ENCODE measurements at regions not wholly inside any gene's neighbourhood (a gene's known extent, or its start where the extent isn't known, plus 50 kb on each side); places are given as distances from the start of the nearest gene placed in this dataset.

DNA sequence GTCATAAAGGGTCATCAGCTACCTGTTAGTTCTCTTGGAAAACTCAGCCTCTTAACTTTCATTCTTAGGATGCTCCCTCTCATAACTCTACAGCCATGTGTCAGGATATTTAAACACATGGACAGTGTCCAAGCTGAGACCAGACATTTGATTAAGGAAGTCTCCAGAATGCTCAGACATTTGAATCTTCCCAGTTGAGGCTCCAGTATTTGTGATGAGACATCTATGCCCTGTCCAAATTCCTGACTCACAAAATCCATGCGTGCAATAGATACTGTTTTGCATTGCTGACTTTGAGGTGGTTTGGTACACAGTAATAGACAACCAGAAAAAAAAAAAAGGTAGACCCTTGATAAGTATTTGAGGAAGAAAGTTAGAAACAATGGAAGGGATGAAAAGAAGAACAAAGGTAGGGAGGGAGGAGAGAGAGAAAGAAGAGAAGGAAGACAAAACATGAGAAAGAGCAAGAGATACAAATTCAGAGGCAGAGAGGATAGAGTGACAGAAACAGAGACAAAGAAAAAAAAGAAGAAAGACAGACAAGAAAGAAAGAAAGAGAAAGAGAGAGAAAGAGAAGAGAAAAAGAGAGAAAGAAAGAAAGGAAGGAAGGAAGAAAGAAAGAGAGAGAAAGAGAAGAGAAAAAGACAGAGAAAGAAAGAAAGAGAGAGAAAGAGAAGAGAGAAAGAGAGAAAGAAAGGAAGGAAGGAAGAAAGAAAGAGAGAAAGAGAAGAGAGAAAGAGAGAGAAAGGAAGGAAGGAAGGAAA is 275.5 kb upstream of the PRMT6 start:
- Histone ChIP-seq H3K4me3 (ENCODE audit: low read depth, low read length) (no peak overlapping the region), H3K27ac (ENCODE audit: low read depth) (no peak overlapping the region), H3K36me3 (ENCODE audit: insufficient read depth) (no peaks in the 10 kb centered on the region), H3K4me1 (ENCODE audit: insufficient read depth) (no peaks in the 10 kb centered on the region)
- no peak for DNase-seq (ENCODE audit: extremely low spot score)
- WGBS = 90% methylated on average over 1 of the region's 1 CpG

DNA sequence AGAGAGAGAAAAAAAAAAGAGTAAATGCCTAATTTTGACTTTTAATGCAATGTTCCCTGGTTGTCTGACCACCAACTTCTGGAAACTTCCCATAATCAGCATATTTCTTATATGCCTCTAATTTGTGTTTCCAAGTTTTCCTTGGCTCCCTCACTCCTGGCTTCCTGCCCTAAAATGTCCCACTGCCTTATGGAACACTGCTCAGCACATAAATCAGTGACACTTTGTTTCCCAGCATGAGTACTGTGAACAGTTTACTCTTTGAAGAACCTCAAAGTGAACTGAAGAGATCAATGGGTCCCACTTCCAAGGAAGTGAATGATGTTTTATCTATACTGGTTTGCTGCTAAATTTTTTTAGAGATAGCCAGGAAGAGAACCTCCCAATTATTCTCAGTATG is 271.3 kb upstream of the PRMT6 start:
- Histone ChIP-seq H3K4me3 (ENCODE audit: low read depth, low read length) (no peak overlapping the region), H3K4me1 (ENCODE audit: insufficient read depth) (no peaks in the 10 kb centered on the region), H3K36me3 (ENCODE audit: insufficient read depth) (no peaks in the 10 kb centered on the region), H3K27ac (ENCODE audit: low read depth) (no peak overlapping the region)
- peak; percentile 6 for DNase-seq (ENCODE audit: extremely low spot score)

DNA sequence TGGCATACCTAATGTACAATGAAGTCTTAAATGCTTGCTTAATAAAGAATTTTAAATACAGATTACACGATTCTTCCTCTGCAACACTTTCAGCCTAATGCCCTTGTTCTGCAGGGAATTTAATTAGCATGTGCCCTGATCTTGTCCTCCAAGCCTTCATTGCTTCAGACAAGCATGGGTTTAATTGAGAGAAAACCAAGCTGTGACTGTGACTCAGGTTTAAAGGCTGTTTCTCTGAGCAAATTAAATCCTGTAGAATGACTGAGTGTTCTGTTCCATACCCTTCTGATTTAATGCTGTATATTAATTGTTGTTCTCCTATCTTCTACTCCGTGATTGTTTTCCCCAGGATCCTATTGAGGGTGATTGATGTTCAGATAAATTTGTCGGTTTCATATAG is 269.0 kb upstream of the PRMT6 start:
- H3K36me3 ChIP-seq (ENCODE audit: insufficient read depth) = no peaks in the 10 kb centered on the region
- no peak overlapping the region for H3K4me3 ChIP-seq (ENCODE audit: low read depth, low read length)
- 70% methylated on average over 3 of the region's 3 CpGs for WGBS
- no peak for DNase-seq (ENCODE audit: extremely low spot score)
- H3K4me1 ChIP-seq (ENCODE audit: insufficient read depth) = no peaks in the 10 kb centered on the region
- no peak overlapping the region for H3K27ac ChIP-seq (ENCODE audit: low read depth)

DNA sequence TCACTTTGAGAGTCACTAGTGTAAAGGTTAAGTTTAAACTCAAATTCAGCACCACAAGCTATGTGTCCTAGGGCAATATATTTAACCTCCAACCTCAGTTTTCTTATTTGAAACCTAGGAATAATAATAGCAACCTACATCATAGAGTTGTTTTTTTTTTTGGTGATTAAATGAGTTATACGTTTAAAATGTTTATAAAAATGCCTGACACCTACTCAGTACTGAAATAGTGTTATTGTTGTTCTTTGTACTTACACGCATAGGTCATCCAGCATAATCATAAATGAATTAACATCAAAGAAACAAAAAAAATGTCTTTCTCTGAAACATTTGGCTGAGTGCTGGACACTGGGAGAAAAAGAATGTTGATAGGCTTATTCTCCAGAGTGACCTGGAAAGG is 266.8 kb upstream of the PRMT6 start:
- DNase-seq (ENCODE audit: extremely low spot score) = no peak
- Histone ChIP-seq H3K4me3 (ENCODE audit: low read depth, low read length) (no peak overlapping the region), H3K36me3 (ENCODE audit: insufficient read depth) (no peaks in the 10 kb centered on the region), H3K27ac (ENCODE audit: low read depth) (no peak overlapping the region), H3K4me1 (ENCODE audit: insufficient read depth) (no peaks in the 10 kb centered on the region)
- WGBS = 69% methylated on average over 2 of the region's 2 CpGs

DNA sequence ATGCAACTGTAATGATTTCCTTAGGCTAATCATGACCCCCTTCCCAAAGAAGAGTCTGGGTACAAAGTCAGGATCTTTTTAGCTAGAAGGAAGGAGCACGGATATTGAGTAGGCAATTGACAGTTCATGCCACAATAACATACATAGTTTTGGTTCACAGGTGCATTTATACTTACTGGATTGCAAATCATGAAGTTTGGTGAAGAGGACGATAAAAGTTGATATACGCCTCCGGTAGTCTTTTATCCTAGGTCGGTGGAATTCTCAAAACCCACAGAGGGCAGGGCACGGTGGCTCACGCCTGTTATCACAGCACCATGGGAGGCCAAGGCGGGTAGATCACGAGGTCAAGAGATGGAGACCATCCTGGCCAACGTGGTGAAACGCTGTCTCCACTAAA is 265.4 kb upstream of the PRMT6 start:
- no peaks in the 10 kb centered on the region for H3K36me3 ChIP-seq (ENCODE audit: insufficient read depth)
- H3K4me3 ChIP-seq (ENCODE audit: low read depth, low read length) = no peak overlapping the region
- H3K4me1 ChIP-seq (ENCODE audit: insufficient read depth) = no peaks in the 10 kb centered on the region
- WGBS = 95% methylated on average over 11 of the region's 11 CpGs
- no peak overlapping the region for H3K27ac ChIP-seq (ENCODE audit: low read depth)
- no peak for DNase-seq (ENCODE audit: extremely low spot score)

DNA sequence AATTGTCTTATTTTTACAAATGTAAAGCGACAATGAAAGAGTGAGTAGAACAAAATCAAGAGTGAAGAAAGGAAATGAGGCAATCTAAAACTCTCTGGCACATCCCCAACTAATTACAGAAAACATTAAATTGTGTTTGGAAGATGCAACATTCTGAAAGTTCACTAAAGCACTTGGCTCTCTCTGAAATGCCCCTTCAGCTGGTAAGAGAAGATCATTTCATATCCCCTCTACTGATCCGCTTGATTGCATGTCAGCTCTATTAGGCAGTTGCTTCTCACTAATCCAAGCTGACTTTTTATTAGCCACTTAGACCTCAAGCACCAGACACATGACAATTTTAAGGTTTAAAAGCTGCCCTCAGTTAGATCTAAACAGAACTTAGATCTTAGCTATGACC is 262.8 kb upstream of the PRMT6 start:
- no peak overlapping the region for H3K4me3 ChIP-seq (ENCODE audit: low read depth, low read length)
- DNase-seq (ENCODE audit: extremely low spot score) = no peak
- 65% methylated on average over 2 of the region's 2 CpGs for WGBS
- no peaks in the 10 kb centered on the region for H3K36me3 ChIP-seq (ENCODE audit: insufficient read depth)
- no peak overlapping the region for H3K27ac ChIP-seq (ENCODE audit: low read depth)
- no peaks in the 10 kb centered on the region for H3K4me1 ChIP-seq (ENCODE audit: insufficient read depth)

DNA sequence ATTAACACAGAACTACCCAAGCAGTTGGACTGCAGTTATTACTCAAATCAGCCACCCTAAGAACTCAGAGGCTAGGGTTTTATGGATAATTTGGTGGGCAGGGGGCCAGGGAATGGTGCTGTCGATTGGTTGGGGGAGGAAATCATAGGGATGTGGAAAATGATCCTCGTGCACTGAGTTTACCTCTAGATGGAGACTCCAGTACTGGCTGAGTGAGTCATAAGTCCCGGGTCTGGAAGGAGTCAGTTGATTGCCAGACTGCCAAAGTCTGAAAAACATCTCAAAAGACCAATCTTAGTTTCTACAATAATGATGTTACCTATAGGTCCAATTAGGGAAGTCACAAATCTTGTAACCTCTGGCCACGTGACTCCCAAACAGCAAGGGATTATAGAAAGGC is 257.5 kb upstream of the PRMT6 start:
- 79% methylated on average over 4 of the region's 4 CpGs for WGBS
- DNase-seq (ENCODE audit: extremely low spot score) = no peak
- Histone ChIP-seq H3K27ac (ENCODE audit: low read depth) (no peak overlapping the region), H3K36me3 (ENCODE audit: insufficient read depth) (no peaks in the 10 kb centered on the region), H3K4me3 (ENCODE audit: low read depth, low read length) (no peak overlapping the region), H3K4me1 (ENCODE audit: insufficient read depth) (no peaks in the 10 kb centered on the region)

DNA sequence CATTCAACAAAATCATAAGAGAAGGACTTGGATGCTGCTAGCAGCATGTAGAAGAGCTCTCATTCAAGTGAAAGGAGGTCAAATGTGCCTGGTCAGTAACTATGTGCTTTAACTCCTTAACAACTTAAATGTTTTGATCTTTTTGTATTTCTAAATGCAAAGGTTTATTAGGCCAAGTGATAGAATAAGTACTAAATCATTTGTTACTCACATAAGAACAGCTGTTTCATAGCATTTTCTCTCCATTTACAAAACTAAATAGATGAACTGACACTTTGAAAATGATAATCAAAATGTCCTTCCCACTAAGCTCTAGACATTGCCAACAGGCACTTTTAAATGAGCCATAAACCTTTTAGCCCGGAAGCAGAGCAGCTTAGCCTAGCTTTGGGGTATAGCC is 254.3 kb upstream of the PRMT6 start:
- no peak overlapping the region for H3K4me3 ChIP-seq (ENCODE audit: low read depth, low read length)
- DNase-seq (ENCODE audit: extremely low spot score) = no peak
- 44% methylated on average over 1 of the region's 1 CpG for WGBS
- no peaks in the 10 kb centered on the region for H3K4me1 ChIP-seq (ENCODE audit: insufficient read depth)
- no peaks in the 10 kb centered on the region for H3K36me3 ChIP-seq (ENCODE audit: insufficient read depth)
- no peak overlapping the region for H3K27ac ChIP-seq (ENCODE audit: low read depth)

DNA sequence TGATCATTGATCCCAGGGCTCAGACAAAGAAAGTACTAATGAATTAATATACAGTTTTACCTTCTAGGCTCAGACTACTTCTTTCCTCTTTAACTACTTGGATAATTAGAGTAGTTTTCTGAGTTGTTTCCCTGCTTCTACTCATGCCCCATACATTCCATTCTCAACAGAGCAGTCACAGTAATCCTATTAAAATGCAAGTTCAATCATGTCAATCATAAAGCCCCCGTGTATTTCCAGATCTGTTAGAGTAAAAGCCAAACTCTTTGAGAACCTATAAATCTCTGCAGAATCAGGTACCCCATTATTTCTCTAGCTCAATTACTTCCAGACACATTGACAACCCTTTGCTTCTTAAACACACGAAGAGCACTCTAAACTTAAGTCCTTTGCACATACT is 242.1 kb upstream of the PRMT6 start:
- Histone ChIP-seq H3K4me1 (ENCODE audit: insufficient read depth) (no peaks in the 10 kb centered on the region), H3K36me3 (ENCODE audit: insufficient read depth) (no peaks in the 10 kb centered on the region), H3K27ac (ENCODE audit: low read depth) (no peak overlapping the region), H3K4me3 (ENCODE audit: low read depth, low read length) (no peak overlapping the region)
- 64% methylated on average over 2 of the region's 2 CpGs for WGBS
- DNase-seq (ENCODE audit: extremely low spot score) = no peak

DNA sequence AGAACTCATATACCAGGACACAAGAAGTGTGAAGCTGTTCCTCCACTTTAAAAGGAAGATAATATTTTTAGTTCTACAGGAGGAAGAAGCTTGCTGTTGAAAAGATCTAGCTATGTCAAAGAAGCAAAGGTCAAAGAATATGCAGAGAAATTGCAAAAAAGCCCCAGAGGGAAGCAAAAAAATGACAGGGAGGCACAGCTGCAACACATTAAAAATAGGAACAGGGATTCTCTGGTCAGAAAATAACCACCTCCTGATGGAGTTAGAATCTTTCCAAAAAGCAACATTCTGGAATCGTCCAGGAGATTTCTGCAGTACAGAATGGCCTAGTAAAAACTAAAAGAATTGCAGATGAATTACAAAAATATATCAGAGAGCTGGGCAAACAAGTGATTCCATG is 238.9 kb upstream of the PRMT6 start:
- peak; percentile 4 for DNase-seq (ENCODE audit: extremely low spot score)
- WGBS = 19% methylated on average over 1 of the region's 1 CpG
- no peaks in the 10 kb centered on the region for H3K4me1 ChIP-seq (ENCODE audit: insufficient read depth)
- no peaks in the 10 kb centered on the region for H3K36me3 ChIP-seq (ENCODE audit: insufficient read depth)
- no peak overlapping the region for H3K27ac ChIP-seq (ENCODE audit: low read depth)
- H3K4me3 ChIP-seq (ENCODE audit: low read depth, low read length) = no peak overlapping the region

DNA sequence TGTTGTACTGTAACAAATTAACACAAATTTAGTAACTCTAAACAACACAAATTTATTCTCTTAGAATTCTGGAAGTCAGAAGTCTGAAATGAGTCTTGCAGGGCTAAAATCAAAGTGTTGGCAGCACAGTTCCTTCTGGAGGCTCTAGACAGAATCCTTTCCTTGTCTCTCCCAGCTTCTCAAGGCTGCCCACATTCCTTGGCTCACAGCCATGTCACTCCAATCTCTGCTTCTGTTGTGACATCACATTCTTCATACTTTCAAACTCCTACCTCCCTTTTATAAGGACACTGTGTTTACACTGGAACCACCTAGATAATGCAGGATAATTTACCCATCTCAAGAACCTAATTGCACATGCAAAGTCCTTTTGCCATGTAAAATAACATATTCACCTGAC is 225.0 kb upstream of the PRMT6 start:
- DNase-seq (ENCODE audit: extremely low spot score) = no peak
- no peak overlapping the region for H3K4me3 ChIP-seq (ENCODE audit: low read depth, low read length)
- H3K36me3 ChIP-seq (ENCODE audit: insufficient read depth) = no peaks in the 10 kb centered on the region
- H3K4me1 ChIP-seq (ENCODE audit: insufficient read depth) = no peaks in the 10 kb centered on the region
- H3K27ac ChIP-seq (ENCODE audit: low read depth) = no peak overlapping the region

DNA sequence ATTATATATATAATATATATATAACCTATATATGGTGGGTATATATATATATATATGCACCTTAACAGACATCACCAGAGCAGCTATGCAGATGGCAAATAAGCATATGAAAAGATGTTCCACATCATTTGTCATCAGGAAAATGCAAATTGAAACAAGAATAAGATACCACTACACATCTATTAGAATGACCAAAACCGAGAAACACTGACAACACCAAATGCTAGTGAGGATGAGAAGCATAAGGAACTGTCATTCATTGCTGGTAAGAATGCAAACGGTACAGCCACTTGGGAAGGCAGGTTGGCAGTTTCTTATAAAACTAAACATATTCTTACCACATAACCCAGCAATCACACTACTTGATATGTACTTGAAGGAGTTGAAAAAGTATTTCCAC is 219.8 kb upstream of the PRMT6 start:
- Histone ChIP-seq H3K4me1 (ENCODE audit: insufficient read depth) (no peaks in the 10 kb centered on the region), H3K36me3 (ENCODE audit: insufficient read depth) (no peaks in the 10 kb centered on the region), H3K4me3 (ENCODE audit: low read depth, low read length) (no peak overlapping the region), H3K27ac (ENCODE audit: low read depth) (no peak overlapping the region)
- no peak for DNase-seq (ENCODE audit: extremely low spot score)
- WGBS = 80% methylated on average over 2 of the region's 2 CpGs

DNA sequence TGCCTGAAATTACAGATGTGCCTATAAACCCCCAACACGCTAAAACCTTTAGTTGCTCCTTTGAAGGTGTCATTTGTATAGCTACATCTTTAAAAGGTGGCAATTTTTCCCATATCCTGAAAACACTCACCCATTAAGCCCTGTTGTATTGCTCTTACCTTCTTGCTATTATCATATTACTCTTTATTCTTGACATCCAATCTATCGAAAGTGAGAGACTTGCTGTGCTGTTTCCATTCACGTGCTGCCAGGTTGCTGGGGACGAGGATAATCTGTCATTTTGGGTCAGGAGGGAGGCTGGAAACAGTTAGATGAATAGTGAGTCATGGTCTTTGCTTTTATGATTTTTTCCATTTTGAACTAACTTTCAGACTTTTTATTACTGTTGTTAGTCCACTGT is 213.0 kb upstream of the PRMT6 start:
- WGBS = 71% methylated on average over 4 of the region's 4 CpGs
- Histone ChIP-seq H3K4me3 (ENCODE audit: low read depth, low read length) (no peak overlapping the region), H3K27ac (ENCODE audit: low read depth) (no peak overlapping the region), H3K36me3 (ENCODE audit: insufficient read depth) (no peaks in the 10 kb centered on the region), H3K4me1 (ENCODE audit: insufficient read depth) (no peaks in the 10 kb centered on the region)
- no peak for DNase-seq (ENCODE audit: extremely low spot score)

DNA sequence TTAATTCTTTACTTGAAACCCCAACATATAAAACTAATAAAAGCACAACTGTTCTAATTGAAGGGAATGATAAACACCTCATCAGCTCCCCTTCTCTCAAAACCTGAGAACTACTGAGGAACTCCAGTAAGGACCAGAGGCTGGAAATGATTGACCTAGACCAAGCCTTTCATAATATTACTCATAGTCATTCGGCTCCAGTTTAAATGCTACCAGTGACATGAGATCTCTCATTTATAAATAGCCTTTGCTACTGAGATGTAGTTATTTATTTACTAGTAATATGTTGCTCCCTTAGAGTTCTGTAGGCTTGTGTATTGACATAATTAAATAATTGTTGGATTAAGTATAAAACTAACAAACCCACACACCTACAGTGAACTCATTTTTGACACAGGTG is 209.8 kb upstream of the PRMT6 start:
- no peak for DNase-seq (ENCODE audit: extremely low spot score)
- Histone ChIP-seq H3K27ac (ENCODE audit: low read depth) (no peak overlapping the region), H3K4me3 (ENCODE audit: low read depth, low read length) (no peak overlapping the region), H3K4me1 (ENCODE audit: insufficient read depth) (no peaks in the 10 kb centered on the region), H3K36me3 (ENCODE audit: insufficient read depth) (no peaks in the 10 kb centered on the region)
- 89% methylated on average over 1 of the region's 1 CpG for WGBS

DNA sequence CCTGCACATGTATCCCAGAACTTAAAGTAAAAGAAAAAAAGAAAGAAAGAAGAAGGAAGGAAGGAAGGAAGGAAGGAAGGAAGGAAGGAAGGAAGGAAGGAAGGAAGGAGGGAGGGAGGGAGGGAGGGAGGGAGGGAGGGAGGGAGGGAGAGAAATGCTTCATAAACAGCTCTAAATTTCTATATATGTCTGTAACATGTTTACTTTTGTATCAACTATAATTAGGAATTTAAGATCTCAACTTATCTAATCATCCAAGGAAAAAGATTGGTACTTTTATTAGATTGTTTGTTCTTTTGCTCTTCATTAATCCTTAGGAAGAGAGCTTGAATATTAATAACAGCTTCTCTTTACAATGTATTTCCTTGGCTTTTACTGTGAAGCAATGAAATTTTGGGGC is 195.4 kb upstream of the PRMT6 start:
- Histone ChIP-seq H3K36me3 (ENCODE audit: insufficient read depth) (no peaks in the 10 kb centered on the region), H3K4me1 (ENCODE audit: insufficient read depth) (no peaks in the 10 kb centered on the region), H3K4me3 (ENCODE audit: low read depth, low read length) (no peak overlapping the region), H3K27ac (ENCODE audit: low read depth) (no peak overlapping the region)
- DNase-seq (ENCODE audit: extremely low spot score) = no peak

Measured in urinary bladder (tissue), 3 donors.